ENCODE measurements at regions not wholly inside any gene's neighbourhood (a gene's known extent, or its start where the extent isn't known, plus 50 kb on each side); places are given as distances from the start of the nearest gene placed in this dataset.

DNA sequence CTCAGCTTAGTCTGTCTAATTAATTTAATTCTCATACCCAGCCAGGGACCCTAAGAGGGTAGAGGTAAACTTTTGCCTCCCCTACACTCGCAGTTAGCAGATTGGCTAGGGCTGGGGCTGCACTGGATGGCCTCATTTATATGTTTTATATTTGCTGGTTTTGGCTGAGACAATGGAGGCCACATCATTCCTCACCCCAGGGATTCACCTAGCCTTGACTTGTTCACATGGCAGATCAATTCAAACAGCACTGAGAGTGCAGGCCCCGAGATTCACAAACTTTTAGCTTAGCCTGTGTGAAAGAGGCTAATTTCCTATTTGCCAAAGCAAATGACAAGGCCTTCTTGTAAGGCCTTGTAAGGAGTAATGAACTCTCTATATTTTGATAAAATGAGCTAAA, 844.4 kb downstream of the ARAP2 start:
- TF ChIP-seq FOSL1 (IDR thresholded peaks at IDR 0.05; ENCODE audit: low read depth) (no peak), CTCF (IDR thresholded peaks at IDR 0.05 in 2 of 3, conservative IDR thresholded peaks at IDR 0.05 in 1 of 3; ENCODE audit: borderline replicate concordance in 1 of 3, insufficient read depth in 1 of 3, low read depth in 2 of 3, low read length in 2 of 3) (no peak), POLR2AphosphoS5 (IDR thresholded peaks at IDR 0.05; ENCODE audit: low read depth, low read length) (no peak), POLR2A (IDR thresholded peaks at IDR 0.05; ENCODE audit: borderline replicate concordance, extremely low read depth, insufficient read depth, insufficient read length) (no peak), EZH2 (IDR thresholded peaks at IDR 0.05) (no peak), EZH2phosphoT487 (IDR thresholded peaks at IDR 0.05; ENCODE audit: borderline replicate concordance) (no peak), ATF3 (IDR thresholded peaks at IDR 0.05) (no peak), JUND (IDR thresholded peaks at IDR 0.05) (no peak), SRF (IDR thresholded peaks at IDR 0.05; ENCODE audit: low read depth) (no peak), EGR1 (IDR thresholded peaks at IDR 0.05; ENCODE audit: low read depth) (no peak)
- TF ChIP-seq, protein P1, sequence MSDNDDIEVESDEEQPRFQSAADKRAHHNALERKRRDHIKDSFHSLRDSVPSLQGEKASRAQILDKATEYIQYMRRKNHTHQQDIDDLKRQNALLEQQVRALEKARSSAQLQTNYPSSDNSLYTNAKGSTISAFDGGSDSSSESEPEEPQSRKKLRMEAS (IDR thresholded peaks at IDR 0.05), result no peak

Measured in HCT116 (cell line).